ENCODE measurements at regions not wholly inside any gene's neighbourhood (a gene's known extent, or its start where the extent isn't known, plus 50 kb on each side); places are given as distances from the start of the nearest gene placed in this dataset.

DNA sequence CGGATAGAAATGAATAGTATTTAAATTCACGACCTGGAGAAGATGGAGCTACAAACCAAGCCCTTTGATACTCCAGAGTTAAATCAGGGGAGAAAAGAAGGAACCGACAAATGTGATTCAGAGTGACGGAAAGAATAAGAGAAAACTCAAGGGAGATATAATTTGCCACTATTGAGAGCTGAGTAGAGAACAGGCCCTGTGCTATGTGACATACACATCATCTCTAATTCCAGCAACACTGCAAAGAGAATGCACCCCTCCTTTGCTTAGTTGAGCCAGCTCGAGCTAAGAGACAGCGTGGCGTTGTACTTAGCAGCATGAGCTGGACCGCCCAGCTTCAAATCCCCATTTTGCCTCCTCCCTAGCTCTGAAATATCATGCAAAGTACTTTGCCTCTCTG, 266.4 kb upstream of the TENM3 start:
- TF ChIP-seq, protein P1, sequence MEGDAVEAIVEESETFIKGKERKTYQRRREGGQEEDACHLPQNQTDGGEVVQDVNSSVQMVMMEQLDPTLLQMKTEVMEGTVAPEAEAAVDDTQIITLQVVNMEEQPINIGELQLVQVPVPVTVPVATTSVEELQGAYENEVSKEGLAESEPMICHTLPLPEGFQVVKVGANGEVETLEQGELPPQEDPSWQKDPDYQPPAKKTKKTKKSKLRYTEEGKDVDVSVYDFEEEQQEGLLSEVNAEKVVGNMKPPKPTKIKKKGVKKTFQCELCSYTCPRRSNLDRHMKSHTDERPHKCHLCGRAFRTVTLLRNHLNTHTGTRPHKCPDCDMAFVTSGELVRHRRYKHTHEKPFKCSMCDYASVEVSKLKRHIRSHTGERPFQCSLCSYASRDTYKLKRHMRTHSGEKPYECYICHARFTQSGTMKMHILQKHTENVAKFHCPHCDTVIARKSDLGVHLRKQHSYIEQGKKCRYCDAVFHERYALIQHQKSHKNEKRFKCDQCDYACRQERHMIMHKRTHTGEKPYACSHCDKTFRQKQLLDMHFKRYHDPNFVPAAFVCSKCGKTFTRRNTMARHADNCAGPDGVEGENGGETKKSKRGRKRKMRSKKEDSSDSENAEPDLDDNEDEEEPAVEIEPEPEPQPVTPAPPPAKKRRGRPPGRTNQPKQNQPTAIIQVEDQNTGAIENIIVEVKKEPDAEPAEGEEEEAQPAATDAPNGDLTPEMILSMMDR (IDR thresholded peaks at IDR 0.05): no peak
- TF ChIP-seq POLR2A (IDR thresholded peaks at IDR 0.05): no peak
